Neural progenitor cell (in vitro differentiated cells): ENCODE measurements at regions not wholly inside any gene's neighbourhood (a gene's known extent, or its start where the extent isn't known, plus 50 kb on each side); places are given as distances from the start of the nearest gene placed in this dataset.

ENCODE experiments used
- CTCF ChIP-seq: fragments of 200-600 bp; sonication (generic); IDR thresholded peaks from 2 replicates; pipeline ENCODE4 v1.5.1; 2017; ENCODE audit warnings: antibody characterized with exemption, mild to moderate bottlenecking
- EZH2 ChIP-seq: fragments of 200-600 bp; sonication (generic); IDR thresholded peaks from 2 replicates; pipeline ENCODE4 v1.6.1; 2017; ENCODE audit warnings: antibody characterized with exemption, mild to moderate bottlenecking, moderate library complexity

GRCh38 chr5:135689506-135689905 is 110.7 kb upstream of the CXCL14 start:
- TF ChIP-seq EZH2 (no peak), CTCF (no peak)
